ENCODE measurements at regions not wholly inside any gene's neighbourhood (a gene's known extent, or its start where the extent isn't known, plus 50 kb on each side); places are given as distances from the start of the nearest gene placed in this dataset.

DNA sequence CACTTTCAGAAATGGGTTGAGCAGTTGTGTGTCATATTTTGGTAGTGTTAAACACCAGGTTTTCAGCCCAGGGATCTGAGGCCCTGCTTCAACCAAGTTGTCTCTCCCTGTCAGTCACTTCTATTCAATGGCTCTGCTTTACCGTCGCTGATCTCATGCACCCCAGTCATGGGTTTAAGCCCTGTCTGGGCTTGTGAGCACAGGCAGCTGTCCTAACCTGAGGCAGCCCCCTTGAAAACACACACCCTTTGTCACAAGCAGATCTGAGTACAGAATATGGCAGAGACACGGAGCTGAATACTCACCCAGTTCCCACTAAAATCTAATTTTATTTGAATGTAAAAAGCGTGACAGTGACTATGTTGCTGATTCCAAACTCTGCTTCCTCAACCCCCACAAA lies 110.6 kb upstream of the GLI3 start:
- no peak overlapping the region for H3K4me3 ChIP-seq (ENCODE audit: low read depth, low read length)
- DNase-seq (ENCODE audit: low read depth), result no peak
- TF ChIP-seq, protein P1, sequence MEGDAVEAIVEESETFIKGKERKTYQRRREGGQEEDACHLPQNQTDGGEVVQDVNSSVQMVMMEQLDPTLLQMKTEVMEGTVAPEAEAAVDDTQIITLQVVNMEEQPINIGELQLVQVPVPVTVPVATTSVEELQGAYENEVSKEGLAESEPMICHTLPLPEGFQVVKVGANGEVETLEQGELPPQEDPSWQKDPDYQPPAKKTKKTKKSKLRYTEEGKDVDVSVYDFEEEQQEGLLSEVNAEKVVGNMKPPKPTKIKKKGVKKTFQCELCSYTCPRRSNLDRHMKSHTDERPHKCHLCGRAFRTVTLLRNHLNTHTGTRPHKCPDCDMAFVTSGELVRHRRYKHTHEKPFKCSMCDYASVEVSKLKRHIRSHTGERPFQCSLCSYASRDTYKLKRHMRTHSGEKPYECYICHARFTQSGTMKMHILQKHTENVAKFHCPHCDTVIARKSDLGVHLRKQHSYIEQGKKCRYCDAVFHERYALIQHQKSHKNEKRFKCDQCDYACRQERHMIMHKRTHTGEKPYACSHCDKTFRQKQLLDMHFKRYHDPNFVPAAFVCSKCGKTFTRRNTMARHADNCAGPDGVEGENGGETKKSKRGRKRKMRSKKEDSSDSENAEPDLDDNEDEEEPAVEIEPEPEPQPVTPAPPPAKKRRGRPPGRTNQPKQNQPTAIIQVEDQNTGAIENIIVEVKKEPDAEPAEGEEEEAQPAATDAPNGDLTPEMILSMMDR (IDR thresholded peaks at IDR 0.05; ENCODE audit: low read depth, low read length, missing control alignments), result no peak

DNA sequence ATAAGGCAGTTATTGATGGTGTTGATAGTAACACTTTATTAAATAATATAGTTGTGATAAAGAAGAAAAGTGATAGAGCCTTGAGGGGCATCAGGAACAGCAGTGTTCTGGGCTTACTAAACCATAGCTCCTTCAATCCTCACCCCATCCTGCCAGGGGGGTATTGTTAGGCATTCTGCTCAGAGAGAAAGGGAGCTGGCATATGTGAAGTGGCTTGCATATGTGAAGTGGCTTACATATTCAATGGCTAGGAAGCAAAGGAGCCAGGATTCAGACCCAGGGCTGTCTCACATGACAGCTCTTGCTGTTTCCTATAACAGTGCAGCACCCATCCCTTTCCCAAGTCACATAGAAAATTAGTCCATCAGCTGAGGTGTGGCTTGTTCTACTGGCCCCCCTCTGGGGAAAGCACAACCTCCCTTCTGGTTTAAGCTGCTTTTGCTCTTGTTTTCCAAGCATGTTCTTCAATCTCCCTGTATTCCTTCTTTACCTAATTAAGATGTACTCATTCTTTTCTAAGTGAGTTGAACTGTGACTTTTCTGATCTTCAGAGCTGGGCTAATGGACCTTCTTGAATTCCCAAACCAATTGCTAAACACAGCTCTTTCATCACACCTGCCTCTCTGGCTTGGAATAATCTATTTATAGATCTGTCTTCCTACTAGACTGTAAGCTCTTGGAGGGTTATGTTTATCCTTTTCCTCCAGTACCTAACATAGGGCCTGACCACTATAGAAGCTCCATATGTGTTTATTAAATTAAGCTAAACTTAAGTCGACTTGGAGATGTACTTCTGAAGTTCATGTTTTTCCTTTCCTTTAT lies 108.7 kb upstream of the GLI3 start:
- DNase-seq (ENCODE audit: low read depth), result no peak
- no peak overlapping the region for H3K4me3 ChIP-seq (ENCODE audit: low read depth, low read length)
- TF ChIP-seq, protein P1 (IDR thresholded peaks at IDR 0.05; ENCODE audit: low read depth, low read length, missing control alignments), result no peak

DNA sequence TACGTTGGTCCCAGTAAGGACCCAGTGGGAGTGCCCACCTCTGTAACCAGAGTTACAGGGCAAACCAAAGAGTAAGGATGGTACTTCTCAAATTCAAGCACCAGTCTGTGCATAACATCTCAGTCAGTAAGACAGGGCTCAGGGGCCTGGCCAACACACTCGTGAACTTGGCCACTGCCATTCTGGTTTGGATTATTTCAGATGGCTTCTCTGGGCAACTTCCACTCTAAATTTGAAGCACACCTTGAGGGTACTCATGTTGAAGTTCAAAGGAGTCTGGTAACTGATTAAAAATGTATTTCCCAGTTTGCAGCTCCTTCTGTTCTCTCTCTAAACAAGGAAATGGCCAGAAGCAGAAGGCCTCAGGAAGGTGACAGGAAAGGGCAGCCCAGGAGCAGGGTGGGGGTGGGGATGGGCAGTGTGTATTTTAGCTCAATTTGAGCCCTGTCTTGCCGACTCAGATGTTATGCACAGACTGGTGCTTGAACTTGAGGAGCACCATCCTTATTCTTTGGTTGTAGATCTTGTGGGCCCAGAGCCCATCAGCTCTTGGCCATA lies 107.3 kb upstream of the GLI3 start:
- no peak overlapping the region for H3K4me3 ChIP-seq (ENCODE audit: low read depth, low read length)
- no peak for DNase-seq (ENCODE audit: low read depth)
- TF ChIP-seq, protein P1 (IDR thresholded peaks at IDR 0.05; ENCODE audit: low read depth, low read length, missing control alignments), result no peak

DNA sequence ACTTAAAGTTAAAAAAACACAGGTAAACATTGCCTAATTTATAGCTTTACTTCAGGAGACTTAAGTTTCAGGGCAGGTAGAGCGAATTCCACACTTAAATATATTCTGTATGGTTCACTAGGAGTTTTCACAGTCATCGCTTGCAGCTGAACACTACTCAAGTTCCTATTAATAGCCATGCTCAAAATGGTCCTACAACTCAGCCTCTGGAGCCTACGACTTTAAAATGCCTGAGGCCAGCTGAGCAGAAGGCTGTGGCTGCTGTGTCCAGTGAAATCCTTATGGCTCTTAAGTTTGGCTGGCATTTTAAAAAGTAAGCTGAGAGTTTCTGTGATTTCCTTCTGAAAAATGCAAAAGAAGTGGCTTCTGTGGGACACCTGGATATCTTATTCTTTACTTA lies 105.4 kb upstream of the GLI3 start:
- TF ChIP-seq, protein P1 (IDR thresholded peaks at IDR 0.05; ENCODE audit: low read depth, low read length, missing control alignments), result no peak
- no peak for DNase-seq (ENCODE audit: low read depth)
- H3K4me3 ChIP-seq (ENCODE audit: low read depth, low read length), result no peak overlapping the region

DNA sequence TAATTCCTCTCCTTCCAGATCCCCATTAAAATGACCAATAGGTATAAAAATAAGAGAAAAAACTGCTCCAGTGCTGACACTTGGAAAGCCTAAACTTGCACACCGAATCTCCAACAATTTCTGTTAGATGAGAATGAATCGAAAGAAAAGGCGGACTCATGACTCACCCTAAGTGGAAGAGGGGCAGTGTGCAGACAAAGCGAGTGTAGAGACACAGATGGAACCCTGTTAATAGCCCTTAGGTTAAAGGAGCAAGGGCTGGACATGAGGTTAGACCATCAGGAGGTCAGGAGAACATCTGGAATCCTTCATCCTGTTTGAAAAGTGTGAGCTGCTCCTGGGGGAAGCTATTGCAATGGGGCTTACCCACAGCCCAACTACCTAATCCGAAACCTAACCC lies 103.4 kb upstream of the GLI3 start:
- no peak for DNase-seq (ENCODE audit: low read depth)
- TF ChIP-seq, protein P1 (IDR thresholded peaks at IDR 0.05; ENCODE audit: low read depth, low read length, missing control alignments), result no peak
- no peak overlapping the region for H3K4me3 ChIP-seq (ENCODE audit: low read depth, low read length)

DNA sequence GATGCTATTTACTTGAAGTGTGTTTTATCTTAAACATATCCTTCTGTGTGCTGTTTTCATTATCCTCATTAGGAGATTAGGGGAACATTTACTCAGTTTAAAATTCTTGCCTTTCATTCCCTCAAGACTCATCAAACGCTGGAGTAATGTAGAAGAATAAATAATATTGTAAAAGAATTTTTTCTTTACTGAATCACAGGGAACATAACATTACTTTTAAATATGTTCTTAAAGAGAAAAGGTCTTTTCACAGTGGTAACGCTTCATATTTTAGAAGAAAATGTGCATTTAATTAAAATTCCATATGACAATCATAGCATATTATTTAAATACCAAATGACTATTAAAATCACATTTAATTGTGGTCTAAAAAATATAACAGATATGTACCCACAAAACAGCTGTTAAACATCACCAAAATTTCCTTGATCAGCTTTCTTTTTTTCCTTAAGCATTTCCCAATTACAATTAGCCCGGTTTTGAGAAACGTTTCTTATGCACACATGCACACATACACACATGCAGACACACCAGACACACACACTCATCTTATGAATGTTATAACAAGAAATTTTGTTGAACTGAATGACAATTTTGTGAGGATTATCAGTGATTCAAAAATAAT lies 102.0 kb upstream of the GLI3 start:
- TF ChIP-seq, protein P1 (IDR thresholded peaks at IDR 0.05; ENCODE audit: low read depth, low read length, missing control alignments), result no peak
- DNase-seq (ENCODE audit: low read depth), result no peak

More for the DNA sequence above, 102.0 kb upstream of the GLI3 start:
- no peak overlapping the region for H3K4me3 ChIP-seq (ENCODE audit: low read depth, low read length)

Measured in GM12864 (cell line).